Colonic mucosa (tissue), 4 donors: ENCODE measurements at regions not wholly inside any gene's neighbourhood (a gene's known extent, or its start where the extent isn't known, plus 50 kb on each side); places are given as distances from the start of the nearest gene placed in this dataset.

Experiments
- DNase-seq: peaks from one replicate; pipeline ENCODE4 v3.0.0-alpha.2; 2020
- H3K27ac ChIP-seq: fragments of 200-600 bp; one replicate; pipeline ENCODE4 v1.8.0; 2021
- H3K27me3 ChIP-seq: fragments of 200-600 bp; one replicate; pipeline ENCODE4 v1.8.0; 2021
- H3K36me3 ChIP-seq: fragments of 200-600 bp; one replicate; pipeline ENCODE4 v1.8.0; 2021
- H3K4me1 ChIP-seq: fragments of 200-600 bp; one replicate; pipeline ENCODE4 v1.8.0; 2021; ENCODE audit warnings: mild to moderate bottlenecking
- H3K4me3 ChIP-seq: fragments of 200-600 bp; one replicate; pipeline ENCODE4 v1.8.0; 2021
- H3K9ac ChIP-seq, 2 donors: one replicate each; pipeline ENCODE4 v1.7.0; 2013; ENCODE audit warnings: control low read depth in 2 of 2, low read depth in 2 of 2, low read length in 2 of 2
- H3K9me3 ChIP-seq: fragments of 200-600 bp; one replicate; pipeline ENCODE4 v1.8.0; 2021
- CTCF ChIP-seq: fragments of 200-600 bp; IDR thresholded peaks from one replicate; pipeline ENCODE4 v1.8.0; 2022; ENCODE audit warnings: antibody characterized with exemption, mild to moderate bottlenecking
- intact Hi-C: fragments of 100-400 bp; cut with DNase I; formaldehyde crosslinking; loops from one replicate; pipeline ENCODE4 v1.14.1; 2022
- donor health status: healthy.
- donor health status: DM: no; HTN: no; CAD: no.
- donor health status: DM: no; HTN: no; CAD: no.

- no peaks in the 10 kb centered on the region for H3K9me3 ChIP-seq
- no peaks in the 10 kb centered on the region for H3K27me3 ChIP-seq
- DNase-seq, result no peak
- H3K36me3 ChIP-seq, result no peaks in the 10 kb centered on the region
- no peak overlapping the region for H3K9ac ChIP-seq
- no peak overlapping the region for H3K4me3 ChIP-seq
- H3K27ac ChIP-seq, result peak overlapping the region; percentile 12
- H3K4me1 ChIP-seq, result no peaks in the 10 kb centered on the region
- intact Hi-C loops, result no loop called here
- no peak for TF ChIP-seq CTCF
Measured at GRCh38 chr15:67901922-67902321, 62.1 kb upstream of the RNU6-1 start.

- H3K27ac ChIP-seq, result no peak overlapping the region
- no peak for TF ChIP-seq CTCF
- no peaks in the 10 kb centered on the region for H3K27me3 ChIP-seq
- H3K4me1 ChIP-seq, result no peaks in the 10 kb centered on the region
- no peak overlapping the region for H3K9ac ChIP-seq
- H3K4me3 ChIP-seq, result no peak overlapping the region
- intact Hi-C loops, result no loop called here
- H3K9me3 ChIP-seq, result no peaks in the 10 kb centered on the region
- no peaks in the 10 kb centered on the region for H3K36me3 ChIP-seq
- DNase-seq, result no peak
Measured at GRCh38 chr15:67902579-67903009, 62.7 kb upstream of the RNU6-1 start.

GRCh38 chr15:67903708-67904107 is 63.9 kb upstream of the RNU6-1 start:
- TF ChIP-seq CTCF, result no peak
- Histone ChIP-seq H3K27me3 (no peaks in the 10 kb centered on the region), H3K9ac (no peak overlapping the region), H3K4me3 (no peak overlapping the region), H3K9me3 (no peaks in the 10 kb centered on the region), H3K27ac (no peak overlapping the region), H3K36me3 (no peaks in the 10 kb centered on the region), H3K4me1 (no peaks in the 10 kb centered on the region)
- intact Hi-C loops, result no loop called here
- DNase-seq, result no peak

- no peak for DNase-seq
- no peaks in the 10 kb centered on the region for H3K27me3 ChIP-seq
- no peaks in the 10 kb centered on the region for H3K36me3 ChIP-seq
- H3K9ac ChIP-seq, result no peak overlapping the region
- no peak overlapping the region for H3K27ac ChIP-seq
- no peak overlapping the region for H3K4me3 ChIP-seq
- no peaks in the 10 kb centered on the region for H3K9me3 ChIP-seq
- no peaks in the 10 kb centered on the region for H3K4me1 ChIP-seq
- intact Hi-C loops, result no loop called here
- no peak for TF ChIP-seq CTCF
Measured at GRCh38 chr15:67905628-67906027, 65.8 kb upstream of the RNU6-1 start.

- H3K27me3 ChIP-seq, result no peaks in the 10 kb centered on the region
- H3K9me3 ChIP-seq, result no peaks in the 10 kb centered on the region
- H3K9ac ChIP-seq, result no peak overlapping the region
- intact Hi-C loops, result no loop called here
- no peak for TF ChIP-seq CTCF
- no peaks in the 10 kb centered on the region for H3K4me1 ChIP-seq
- no peak for DNase-seq
- H3K4me3 ChIP-seq, result no peak overlapping the region
- H3K27ac ChIP-seq, result no peak overlapping the region
- no peaks in the 10 kb centered on the region for H3K36me3 ChIP-seq
Measured at GRCh38 chr15:67906382-67906781, 66.5 kb upstream of the RNU6-1 start.

GRCh38 chr15:67907184-67907723 is 67.4 kb upstream of the RNU6-1 start:
- TF ChIP-seq CTCF, result no peak
- no peaks in the 10 kb centered on the region for H3K27me3 ChIP-seq
- intact Hi-C loops, result no loop called here

More at GRCh38 chr15:67907184-67907723, 67.4 kb upstream of the RNU6-1 start:
- H3K4me1 ChIP-seq, result no peaks in the 10 kb centered on the region
- H3K27ac ChIP-seq, result no peak overlapping the region
- H3K36me3 ChIP-seq, result no peaks in the 10 kb centered on the region
- H3K4me3 ChIP-seq, result no peak overlapping the region
- no peaks in the 10 kb centered on the region for H3K9me3 ChIP-seq
- no peak for DNase-seq
- no peak overlapping the region for H3K9ac ChIP-seq
